Hepatocyte (in vitro differentiated cells): ENCODE measurements at regions not wholly inside any gene's neighbourhood (a gene's known extent, or its start where the extent isn't known, plus 50 kb on each side); places are given as distances from the start of the nearest gene placed in this dataset.
A peak's percentile ranks its signal among the peaks of the same experiment; 100 is the strongest.
"Not testable (repeated sequence)": the region's sequence is repeated elsewhere in the genome, so short reads cannot be mapped to it uniquely, and the experiment has no call there.

Experiments used
- DNase-seq: peaks from one replicate; pipeline ENCODE4 v3.0.0-alpha.2; 2016; ENCODE audit warnings: low spot score
- H2AFZ ChIP-seq: fragments of 200-600 bp; sonication (generic); 2 replicates; pipeline ENCODE4 v1.6.0; 2016; ENCODE audit warnings: antibody characterized with exemption, mild to moderate bottlenecking
- H3K27ac ChIP-seq: fragments of 200-600 bp; sonication (generic); 2 replicates; pipeline ENCODE4 v1.5.1; 2016; ENCODE audit warnings: mild to moderate bottlenecking
- H3K27me3 ChIP-seq: fragments of 200-600 bp; sonication (generic); 2 replicates; pipeline ENCODE4 v1.6.1; 2016
- H3K36me3 ChIP-seq: fragments of 200-600 bp; sonication (generic); replicated peaks from 2 replicates; pipeline ENCODE4 v1.5.1; 2016; ENCODE audit warnings: low read depth; ENCODE audit not compliant: insufficient read depth
- H3K4me1 ChIP-seq: fragments of 200-600 bp; sonication (generic); 2 replicates; pipeline ENCODE4 v1.5.1; 2016; ENCODE audit warnings: mild to moderate bottlenecking, moderate library complexity; ENCODE audit not compliant: insufficient read depth
- H3K4me2 ChIP-seq: fragments of 200-600 bp; sonication (generic); 2 replicates; pipeline ENCODE4 v1.6.0; 2016
- H3K4me3 ChIP-seq: fragments of 200-600 bp; sonication (generic); 2 replicates; pipeline ENCODE4 v1.5.1; 2016; ENCODE audit warnings: mild to moderate bottlenecking
- H3K79me2 ChIP-seq: fragments of 200-600 bp; sonication (generic); 2 replicates; pipeline ENCODE4 v1.6.0; 2017; ENCODE audit warnings: mild to moderate bottlenecking
- H3K9me2 ChIP-seq: fragments of 200-600 bp; sonication (generic); replicated peaks from 2 replicates; pipeline ENCODE4 v1.6.0; 2017; ENCODE audit warnings: mild to moderate bottlenecking; ENCODE audit not compliant: insufficient read depth
- H3K9me3 ChIP-seq: fragments of 200-600 bp; sonication (generic); 2 replicates; pipeline ENCODE4 v1.5.1; 2016; ENCODE audit warnings: low read depth, mild to moderate bottlenecking
- H4K20me1 ChIP-seq: fragments of 200-600 bp; sonication (generic); 2 replicates; pipeline ENCODE4 v1.6.0; 2016; ENCODE audit warnings: mild to moderate bottlenecking; ENCODE audit not compliant: insufficient read depth, poor library complexity, severe bottlenecking
- WGBS: methylation state at CpG from one replicate; pipeline ENCODE4 v1.1.6; 2016; ENCODE audit warnings: low lambda C conversion rate; ENCODE audit errors: missing lambda C conversion rate; 5-methylcytosine and 5-hydroxymethylcytosine counted together

- H2AFZ ChIP-seq, H3K4me2 ChIP-seq, H3K9me2 ChIP-seq, H3K36me3 ChIP-seq, H3K4me1 ChIP-seq, H3K27me3 ChIP-seq, H4K20me1 ChIP-seq, DNase-seq, H3K27ac ChIP-seq, H3K4me3 ChIP-seq, H3K79me2 ChIP-seq: not testable (repeated sequence)
- H3K9me3 ChIP-seq = peaks cover 30% of the 10 kb centered on the region
- WGBS = 61% methylated on average over 6 of the region's 6 CpGs
Measured at GRCh38 chr15:20235728-20236127, 305.9 kb downstream of the GOLGA6L6 start.

GRCh38 chr15:20234006-20234540 is 307.5 kb downstream of the GOLGA6L6 start:
- not testable (repeated sequence) for H3K36me3 ChIP-seq, H3K27ac ChIP-seq, H3K4me3 ChIP-seq, H3K4me1 ChIP-seq, H3K4me2 ChIP-seq, DNase-seq, H2AFZ ChIP-seq, H3K79me2 ChIP-seq, H3K27me3 ChIP-seq, H4K20me1 ChIP-seq, H3K9me2 ChIP-seq
- 73% methylated on average over 12 of the region's 12 CpGs for WGBS
- H3K9me3 ChIP-seq = peaks cover 18% of the 10 kb centered on the region

GRCh38 chr15:20232457-20232856 is 309.1 kb downstream of the GOLGA6L6 start:
- not testable (repeated sequence) for H3K27ac ChIP-seq, H3K4me1 ChIP-seq, H3K9me2 ChIP-seq, H4K20me1 ChIP-seq, H2AFZ ChIP-seq, H3K79me2 ChIP-seq, H3K27me3 ChIP-seq, H3K36me3 ChIP-seq, DNase-seq, H3K4me3 ChIP-seq, H3K4me2 ChIP-seq
- 65% methylated on average over 5 of the region's 5 CpGs for WGBS
- H3K9me3 ChIP-seq = peaks cover 15% of the 10 kb centered on the region

- not testable (repeated sequence) for H2AFZ ChIP-seq, DNase-seq, H4K20me1 ChIP-seq, H3K79me2 ChIP-seq, H3K27ac ChIP-seq, H3K4me3 ChIP-seq, H3K36me3 ChIP-seq, H3K4me1 ChIP-seq, H3K27me3 ChIP-seq, H3K4me2 ChIP-seq, H3K9me2 ChIP-seq
- H3K9me3 ChIP-seq = peaks cover 15% of the 10 kb centered on the region
- 63% methylated on average over 3 of the region's 3 CpGs for WGBS
Measured at GRCh38 chr15:20230656-20231055, 310.9 kb downstream of the GOLGA6L6 start.

- H4K20me1 ChIP-seq, H3K9me2 ChIP-seq, H3K9me3 ChIP-seq, H3K79me2 ChIP-seq, H3K27me3 ChIP-seq, H3K27ac ChIP-seq, H2AFZ ChIP-seq, DNase-seq, H3K4me2 ChIP-seq, H3K36me3 ChIP-seq, H3K4me1 ChIP-seq: not testable (repeated sequence)
- 69% methylated on average over 8 of the region's 8 CpGs for WGBS
- H3K4me3 ChIP-seq = peak overlapping the region; percentile 0
Measured at GRCh38 chr15:20228791-20229190, 312.8 kb downstream of the GOLGA6L6 start.

- not testable (repeated sequence) for H3K79me2 ChIP-seq, DNase-seq
Measured at GRCh38 chr15:20227119-20227853, 314.3 kb downstream of the GOLGA6L6 start.

GRCh38 chr15:20226531-20226930 is 315.1 kb downstream of the GOLGA6L6 start:
- not testable (repeated sequence) for H3K4me1 ChIP-seq, H3K36me3 ChIP-seq, H2AFZ ChIP-seq, H3K9me3 ChIP-seq, H3K27me3 ChIP-seq, H4K20me1 ChIP-seq, H3K27ac ChIP-seq, DNase-seq, H3K9me2 ChIP-seq, H3K79me2 ChIP-seq, H3K4me3 ChIP-seq, H3K4me2 ChIP-seq
- WGBS = 43% methylated on average over 2 of the region's 2 CpGs

More at GRCh38 chr15:20227119-20227853, 314.3 kb downstream of the GOLGA6L6 start:
- H3K9me3 ChIP-seq, H4K20me1 ChIP-seq, H2AFZ ChIP-seq, H3K27ac ChIP-seq, H3K27me3 ChIP-seq, H3K36me3 ChIP-seq, H3K4me3 ChIP-seq, H3K4me1 ChIP-seq, H3K4me2 ChIP-seq, H3K9me2 ChIP-seq: not testable (repeated sequence)
- WGBS = 57% methylated on average over 1 of the region's 1 CpG

GRCh38 chr15:20221063-20221462 is 320.5 kb downstream of the GOLGA6L6 start:
- not testable (repeated sequence) for DNase-seq

GRCh38 chr15:20219171-20219570 is 322.4 kb downstream of the GOLGA6L6 start:
- not testable (repeated sequence) for H3K4me1 ChIP-seq, H3K4me2 ChIP-seq, H2AFZ ChIP-seq, H4K20me1 ChIP-seq, H3K9me2 ChIP-seq, H3K79me2 ChIP-seq, H3K27ac ChIP-seq, H3K27me3 ChIP-seq, H3K36me3 ChIP-seq, H3K4me3 ChIP-seq, DNase-seq
- H3K9me3 ChIP-seq = peaks cover 21% of the 10 kb centered on the region
- WGBS = 85% methylated on average over 4 of the region's 4 CpGs

More at GRCh38 chr15:20221063-20221462, 320.5 kb downstream of the GOLGA6L6 start:
- H3K4me2 ChIP-seq, H3K27ac ChIP-seq, H3K36me3 ChIP-seq, H3K4me1 ChIP-seq, H2AFZ ChIP-seq, H3K27me3 ChIP-seq, H3K9me2 ChIP-seq, H3K79me2 ChIP-seq, H3K4me3 ChIP-seq, H4K20me1 ChIP-seq: not testable (repeated sequence)
- H3K9me3 ChIP-seq = peaks cover 18% of the 10 kb centered on the region
- 57% methylated on average over 4 of the region's 4 CpGs for WGBS
